Heart left ventricle (tissue), 13 donors: ENCODE measurements at regions not wholly inside any gene's neighbourhood (a gene's known extent, or its start where the extent isn't known, plus 50 kb on each side); places are given as distances from the start of the nearest gene placed in this dataset.

Experiments used
- POLR2A ChIP-seq, 2 donors: fragments of 450-650 bp; IDR thresholded peaks; one replicate each; pipeline ENCODE4 v1.6.1; 2017; ENCODE audit warnings: antibody characterized with exemption in 2 of 2, mild to moderate bottlenecking in 2 of 2, moderate library complexity in 2 of 2
- TF ChIP-seq, protein P1 (sequence below), 12 donors: fragments of 200-600 bp; sonication (generic) in 4 of 12; IDR thresholded peaks; one replicate each; pipeline versions ENCODE4 v1.5.0 to v1.8.0; 2018 to 2022; ENCODE audit warnings: antibody characterized with exemption in 12 of 12, mild to moderate bottlenecking in 5 of 12
- donor health status: ischemic (EF 13 %, LVEDD 7.1; RV severe dilation, severe dysfunction).
- donor health status: DM: no; HTN: yes; CAD: no.
- donor health status: DM: no; HTN: no; CAD: no.
- donor health status: ischemic (EF 25% LVEDD 6.9; RV normal size, moderate dysfunction).
- donor health status: ischemic (EF 25% LVEDD 5.7; RV mildly dilated, moderate dysfunction).
- donor health status: ischemic (EF 35%, LVEDD 5.7; RV mildly dilated, moderate dysfunction).
- donor health status: nonischemic (EF 11% LVEDD 7.7; RV severe dilation, severe dysfunction).
- donor health status: DM: yes; HTN: yes; CAD: no.
- donor health status: PGD.
- donor health status: ischemic (EF 29% LVEDD 5.4; RV normal size, mild dysfunction).
- donor health status: nonischemic (EF 23%, LVEDD 6.1; RV moderate dilation, normal function).

DNA sequence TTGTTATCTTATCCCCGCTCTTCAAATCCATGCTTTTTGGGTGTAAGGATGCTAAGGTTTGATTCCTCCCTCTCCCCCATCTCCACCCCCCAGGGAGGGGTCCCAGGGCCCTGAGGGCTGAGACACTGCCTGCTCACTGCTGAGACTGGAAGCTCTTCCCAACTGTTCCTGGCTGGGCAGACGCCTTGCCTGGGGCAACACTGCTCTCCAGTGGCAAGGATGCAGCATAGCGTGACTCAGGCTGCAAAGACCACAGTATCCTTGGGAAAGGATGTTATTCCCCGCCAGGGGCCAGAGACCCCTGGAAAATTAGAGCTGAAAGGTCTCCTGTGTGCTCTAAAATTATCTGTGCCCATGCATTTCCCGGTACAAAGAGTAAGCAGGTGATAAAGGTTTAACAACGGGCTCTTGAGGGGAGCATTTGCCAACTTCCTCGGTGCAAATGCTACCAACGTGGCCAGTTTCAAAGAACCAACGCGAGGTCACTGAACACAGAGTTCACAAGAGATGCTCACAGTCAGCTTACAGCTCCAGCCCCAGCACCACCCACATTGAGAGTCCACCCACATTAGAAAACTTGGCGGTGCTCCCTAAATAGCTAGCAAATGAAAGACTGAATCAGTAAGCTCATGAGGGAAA lies 271.9 kb downstream of the NSG2 start:
- TF ChIP-seq, protein P1, sequence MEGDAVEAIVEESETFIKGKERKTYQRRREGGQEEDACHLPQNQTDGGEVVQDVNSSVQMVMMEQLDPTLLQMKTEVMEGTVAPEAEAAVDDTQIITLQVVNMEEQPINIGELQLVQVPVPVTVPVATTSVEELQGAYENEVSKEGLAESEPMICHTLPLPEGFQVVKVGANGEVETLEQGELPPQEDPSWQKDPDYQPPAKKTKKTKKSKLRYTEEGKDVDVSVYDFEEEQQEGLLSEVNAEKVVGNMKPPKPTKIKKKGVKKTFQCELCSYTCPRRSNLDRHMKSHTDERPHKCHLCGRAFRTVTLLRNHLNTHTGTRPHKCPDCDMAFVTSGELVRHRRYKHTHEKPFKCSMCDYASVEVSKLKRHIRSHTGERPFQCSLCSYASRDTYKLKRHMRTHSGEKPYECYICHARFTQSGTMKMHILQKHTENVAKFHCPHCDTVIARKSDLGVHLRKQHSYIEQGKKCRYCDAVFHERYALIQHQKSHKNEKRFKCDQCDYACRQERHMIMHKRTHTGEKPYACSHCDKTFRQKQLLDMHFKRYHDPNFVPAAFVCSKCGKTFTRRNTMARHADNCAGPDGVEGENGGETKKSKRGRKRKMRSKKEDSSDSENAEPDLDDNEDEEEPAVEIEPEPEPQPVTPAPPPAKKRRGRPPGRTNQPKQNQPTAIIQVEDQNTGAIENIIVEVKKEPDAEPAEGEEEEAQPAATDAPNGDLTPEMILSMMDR (IDR thresholded peaks at IDR 0.05), result peak; percentile 41 to 80 (median 70)
- TF ChIP-seq POLR2A (IDR thresholded peaks at IDR 0.05), result no peak
